Endothelial cell (in vitro differentiated cells): ENCODE measurements at regions not wholly inside any gene's neighbourhood (a gene's known extent, or its start where the extent isn't known, plus 50 kb on each side); places are given as distances from the start of the nearest gene placed in this dataset.

ENCODE experiments used
- DNase-seq: peaks from one replicate; pipeline ENCODE4 v3.0.0; 2021; ENCODE audit warnings: low spot score
- H3K27ac Mint-ChIP-seq: one replicate; pipeline ENCODE4 v1.8.0; 2021; ENCODE audit warnings: mixed read lengths, inconsistent platforms; ENCODE audit not compliant: unreplicated experiment
- H3K27me3 Mint-ChIP-seq: one replicate; pipeline ENCODE4 v1.8.0; 2021; ENCODE audit warnings: mild to moderate bottlenecking, moderate library complexity, mixed read lengths, inconsistent platforms; ENCODE audit not compliant: unreplicated experiment
- H3K36me3 Mint-ChIP-seq: one replicate; pipeline ENCODE4 v1.8.0; 2021; ENCODE audit warnings: mild to moderate bottlenecking, low read depth, mixed read lengths, inconsistent platforms; ENCODE audit not compliant: unreplicated experiment
- H3K4me1 Mint-ChIP-seq: one replicate; pipeline ENCODE4 v1.8.0; 2021; ENCODE audit warnings: mild to moderate bottlenecking, mixed read lengths, inconsistent platforms; ENCODE audit not compliant: unreplicated experiment
- H3K4me3 Mint-ChIP-seq: one replicate; pipeline ENCODE4 v1.8.0; 2021; ENCODE audit warnings: mild to moderate bottlenecking, mixed read lengths, inconsistent platforms; ENCODE audit not compliant: unreplicated experiment
- H3K9me3 Mint-ChIP-seq: one replicate; pipeline ENCODE4 v1.8.0; 2021; ENCODE audit warnings: mixed read lengths, inconsistent platforms; ENCODE audit not compliant: unreplicated experiment
- CTCF ChIP-seq: fragments of 200-600 bp; sonication (generic); IDR thresholded peaks from one replicate; pipeline ENCODE4 v1.5.0; 2021; ENCODE audit warnings: antibody characterized with exemption; ENCODE audit not compliant: unreplicated experiment

- Mint-ChIP-seq H3K4me3 (no peak overlapping the region), H3K27me3 (peaks cover 6% of the 10 kb centered on the region), H3K27ac (no peak overlapping the region), H3K4me1 (peaks cover 10% of the 10 kb centered on the region), H3K9me3 (no peaks in the 10 kb centered on the region), H3K36me3 (no peaks in the 10 kb centered on the region)
- no peak for DNase-seq
- TF ChIP-seq CTCF, result no peak
Observed at GRCh38 chr2:48098539-48098938, 192.2 kb upstream of the FBXO11 start.

- Mint-ChIP-seq H3K36me3 (no peaks in the 10 kb centered on the region), H3K4me3 (no peak overlapping the region), H3K4me1 (peaks cover 18% of the 10 kb centered on the region), H3K27me3 (peaks cover 3% of the 10 kb centered on the region), H3K9me3 (no peaks in the 10 kb centered on the region), H3K27ac (no peak overlapping the region)
- no peak for TF ChIP-seq CTCF
- DNase-seq, result no peak
Observed at GRCh38 chr2:48104418-48104817, 198.1 kb upstream of the FBXO11 start.

GRCh38 chr2:48105848-48106247 lies 199.6 kb upstream of the FBXO11 start:
- Mint-ChIP-seq H3K4me3 (no peak overlapping the region), H3K27ac (no peak overlapping the region), H3K27me3 (peaks cover 3% of the 10 kb centered on the region), H3K36me3 (no peaks in the 10 kb centered on the region), H3K4me1 (peaks cover 18% of the 10 kb centered on the region), H3K9me3 (no peaks in the 10 kb centered on the region)
- no peak for TF ChIP-seq CTCF
- DNase-seq, result no peak

GRCh38 chr2:48107326-48107925 lies 201.1 kb upstream of the FBXO11 start:
- peaks cover 3% of the 10 kb centered on the region for H3K27me3 Mint-ChIP-seq
- no peak overlapping the region for H3K4me3 Mint-ChIP-seq
- no peak for TF ChIP-seq CTCF
- peaks cover 18% of the 10 kb centered on the region for H3K4me1 Mint-ChIP-seq
- no peaks in the 10 kb centered on the region for H3K9me3 Mint-ChIP-seq
- H3K27ac Mint-ChIP-seq, result no peak overlapping the region
- no peak for DNase-seq
- H3K36me3 Mint-ChIP-seq, result no peaks in the 10 kb centered on the region

- Mint-ChIP-seq H3K9me3 (no peaks in the 10 kb centered on the region), H3K36me3 (no peaks in the 10 kb centered on the region), H3K27me3 (peaks cover 6% of the 10 kb centered on the region), H3K27ac (no peak overlapping the region), H3K4me3 (no peak overlapping the region), H3K4me1 (peaks cover 18% of the 10 kb centered on the region)
- no peak for DNase-seq
- TF ChIP-seq CTCF, result no peak
Observed at GRCh38 chr2:48108455-48108854, 202.2 kb upstream of the FBXO11 start.
